ENCODE measurements at regions not wholly inside any gene's neighbourhood (a gene's known extent, or its start where the extent isn't known, plus 50 kb on each side); places are given as distances from the start of the nearest gene placed in this dataset.

DNA sequence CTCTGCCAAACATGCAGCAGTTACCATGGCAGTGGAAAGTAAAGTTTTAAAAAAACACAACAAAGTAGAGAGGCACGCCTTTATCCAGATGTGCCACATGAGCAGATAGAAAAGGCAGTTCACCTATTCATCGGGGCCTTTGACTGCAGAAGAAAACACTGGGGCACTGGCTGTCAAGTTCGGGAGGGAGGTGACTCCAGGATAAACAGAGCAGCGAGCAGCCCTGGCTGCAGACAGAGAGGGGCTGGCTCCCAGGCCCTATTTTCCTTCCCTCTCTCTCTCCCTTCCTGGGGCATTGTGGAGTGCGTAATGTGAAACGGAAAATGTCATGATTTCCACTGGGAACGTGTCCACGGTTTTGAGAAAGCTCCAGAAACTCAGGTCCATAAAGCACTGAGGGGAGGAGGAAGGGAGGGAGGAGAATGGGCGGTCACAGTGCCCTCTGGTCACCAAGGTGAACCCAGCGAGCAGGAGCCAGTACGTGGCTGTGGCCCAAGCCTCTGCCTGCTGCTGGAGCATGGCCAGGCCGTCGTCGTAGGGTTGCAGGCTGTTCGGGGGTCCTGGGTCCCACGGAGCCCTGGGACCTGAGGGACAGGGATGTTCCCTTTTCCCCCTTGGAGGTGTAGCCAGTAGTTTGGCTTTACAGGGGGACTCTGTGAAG lies 114.7 kb upstream of the IRF2BP2 start:
- peak in 2 of 3 donors; percentile 78 to 82 for DNase-seq
- Histone ChIP-seq H3K36me3 (no peaks in the 10 kb centered on the region), H3K4me1 (peaks cover 14 to 70% (median 35%) of the 10 kb centered on the region in 4 donors), H3K27ac (peak overlapping the region; percentile 82 to 96 (median 90)), H3K4me3 (peak overlapping the region in 3 of 4 donors; percentile 12 to 25 (median 24)), H3K9me3 (no peaks in the 10 kb centered on the region), H3K27me3 (no peaks in the 10 kb centered on the region)
- TF ChIP-seq, protein P1, sequence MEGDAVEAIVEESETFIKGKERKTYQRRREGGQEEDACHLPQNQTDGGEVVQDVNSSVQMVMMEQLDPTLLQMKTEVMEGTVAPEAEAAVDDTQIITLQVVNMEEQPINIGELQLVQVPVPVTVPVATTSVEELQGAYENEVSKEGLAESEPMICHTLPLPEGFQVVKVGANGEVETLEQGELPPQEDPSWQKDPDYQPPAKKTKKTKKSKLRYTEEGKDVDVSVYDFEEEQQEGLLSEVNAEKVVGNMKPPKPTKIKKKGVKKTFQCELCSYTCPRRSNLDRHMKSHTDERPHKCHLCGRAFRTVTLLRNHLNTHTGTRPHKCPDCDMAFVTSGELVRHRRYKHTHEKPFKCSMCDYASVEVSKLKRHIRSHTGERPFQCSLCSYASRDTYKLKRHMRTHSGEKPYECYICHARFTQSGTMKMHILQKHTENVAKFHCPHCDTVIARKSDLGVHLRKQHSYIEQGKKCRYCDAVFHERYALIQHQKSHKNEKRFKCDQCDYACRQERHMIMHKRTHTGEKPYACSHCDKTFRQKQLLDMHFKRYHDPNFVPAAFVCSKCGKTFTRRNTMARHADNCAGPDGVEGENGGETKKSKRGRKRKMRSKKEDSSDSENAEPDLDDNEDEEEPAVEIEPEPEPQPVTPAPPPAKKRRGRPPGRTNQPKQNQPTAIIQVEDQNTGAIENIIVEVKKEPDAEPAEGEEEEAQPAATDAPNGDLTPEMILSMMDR (IDR thresholded peaks at IDR 0.05), result peak in 1 of 6 experiments; percentile 6
- peak in 1 of 2 donors; percentile 24 for TF ChIP-seq POLR2A (IDR thresholded peaks at IDR 0.05)

DNA sequence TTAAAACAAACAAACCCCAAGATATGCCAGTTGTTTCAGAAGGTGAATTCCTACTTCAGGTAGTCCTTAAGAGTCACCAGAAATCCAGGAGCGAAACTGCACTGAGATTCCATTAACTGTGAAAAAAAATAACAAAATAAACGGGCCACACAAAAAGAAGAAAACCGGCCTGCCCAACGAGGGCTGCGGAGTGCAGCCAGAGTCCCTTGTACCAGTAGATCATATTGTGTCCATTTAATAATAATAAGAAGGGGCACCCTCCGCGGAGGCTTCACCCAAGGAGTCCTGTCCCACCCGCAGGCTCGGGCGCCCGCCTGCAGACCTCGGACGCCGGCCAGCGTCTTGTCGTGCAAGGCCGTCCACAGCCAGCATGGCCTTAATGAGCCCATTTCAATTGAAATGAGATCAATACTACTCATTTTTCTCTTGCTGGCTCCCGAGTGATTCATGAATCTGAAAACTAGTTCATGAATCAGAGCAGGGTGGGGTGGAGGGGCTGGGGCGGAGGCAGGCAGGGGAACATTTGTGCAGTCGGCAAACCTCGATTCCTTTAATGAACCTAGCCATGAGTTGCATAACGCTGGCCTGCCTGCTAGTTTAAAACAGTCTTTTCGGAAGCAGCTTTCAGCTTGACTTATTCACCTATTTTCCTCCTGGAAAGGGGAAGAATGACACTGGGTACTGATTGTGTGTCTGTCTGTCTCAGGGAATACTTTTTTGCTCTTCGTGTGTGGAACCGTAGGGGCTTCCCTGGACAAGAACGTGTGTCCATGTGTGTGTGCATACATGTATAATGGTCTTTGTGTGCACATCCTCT lies 113.1 kb upstream of the IRF2BP2 start:
- peaks cover 14 to 86% (median 35%) of the 10 kb centered on the region in 4 donors for H3K4me1 ChIP-seq
- H3K27me3 ChIP-seq, result no peaks in the 10 kb centered on the region
- H3K27ac ChIP-seq, result peak overlapping the region; percentile 82 to 96 (median 90)
- H3K9me3 ChIP-seq, result no peaks in the 10 kb centered on the region
- H3K4me3 ChIP-seq, result peak overlapping the region in 2 of 4 donors; percentile 15 to 25
- TF ChIP-seq POLR2A (IDR thresholded peaks at IDR 0.05), result no peak
- TF ChIP-seq, protein P1 (IDR thresholded peaks at IDR 0.05), result peak in 2 of 6 experiments; percentile 8
- DNase-seq, result peak in 1 of 3 donors; percentile 82
- H3K36me3 ChIP-seq, result no peaks in the 10 kb centered on the region

DNA sequence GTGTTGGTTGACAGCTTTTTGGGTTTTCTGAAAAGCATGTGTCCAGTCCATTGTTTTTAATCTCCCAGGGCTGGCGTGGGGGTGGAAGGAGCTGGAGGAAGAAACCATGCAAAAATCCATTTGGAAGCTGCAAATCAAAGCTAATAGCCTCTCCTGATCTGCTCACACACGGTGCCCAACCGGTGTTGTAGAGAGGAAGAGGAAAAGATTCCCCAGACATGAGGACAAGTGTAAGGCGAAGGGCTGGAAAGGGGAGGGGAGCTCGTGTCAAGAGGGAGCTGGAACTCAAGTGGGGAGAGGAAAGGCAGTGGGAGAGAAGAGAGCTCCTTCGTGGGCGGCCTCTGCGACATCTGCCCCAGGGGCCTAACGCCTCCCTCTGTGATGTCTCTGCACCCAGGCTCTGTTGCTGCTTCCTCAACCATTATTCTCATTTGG lies 112.3 kb upstream of the IRF2BP2 start:
- H3K4me1 ChIP-seq, result peaks cover 14 to 91% (median 35%) of the 10 kb centered on the region in 4 donors

DNA sequence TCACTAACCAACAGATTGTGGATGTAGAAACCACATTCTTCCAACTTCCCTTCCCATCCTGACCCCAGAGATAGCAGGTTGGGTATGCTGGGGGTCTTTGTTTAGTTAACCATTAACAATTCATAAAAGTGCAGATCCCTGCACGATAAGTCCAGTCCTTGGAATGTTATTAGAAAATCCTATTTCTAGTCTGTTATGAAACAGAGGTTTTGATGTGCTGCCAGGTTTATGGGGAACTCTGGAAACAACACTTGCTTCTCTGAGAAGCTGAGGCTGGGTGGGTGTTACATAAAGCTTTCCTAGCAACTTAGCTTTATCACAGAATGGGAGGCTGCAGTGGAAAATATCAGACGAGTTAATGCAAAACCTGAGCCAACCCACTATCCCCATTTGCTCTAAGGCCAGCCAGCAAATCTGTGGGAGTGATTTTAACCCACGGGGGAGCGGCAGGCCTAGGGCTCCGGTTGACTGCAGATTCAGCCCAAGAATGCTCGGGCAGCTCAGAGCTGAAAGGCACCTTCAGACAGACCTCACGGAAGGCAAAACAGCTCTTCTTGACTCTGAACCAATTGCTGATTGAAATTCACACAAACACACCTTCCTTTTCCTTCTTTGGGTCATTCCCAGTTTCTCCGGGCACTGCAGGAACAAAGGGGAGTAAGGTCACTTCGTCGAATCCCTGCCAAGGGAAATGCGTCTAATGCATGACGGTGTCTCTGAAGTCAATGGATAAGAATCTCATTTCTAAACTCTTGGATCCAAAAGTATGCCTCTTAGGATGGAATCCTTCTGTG lies 111.7 kb upstream of the IRF2BP2 start:
- H3K9me3 ChIP-seq, result no peaks in the 10 kb centered on the region
- no peak for TF ChIP-seq POLR2A (IDR thresholded peaks at IDR 0.05)
- TF ChIP-seq, protein P1 (IDR thresholded peaks at IDR 0.05), result no peak
- H3K36me3 ChIP-seq, result no peaks in the 10 kb centered on the region
- peaks cover 14 to 91% (median 32%) of the 10 kb centered on the region in 4 donors for H3K4me1 ChIP-seq
- no peak for DNase-seq
- H3K4me3 ChIP-seq, result no peak overlapping the region
- no peaks in the 10 kb centered on the region for H3K27me3 ChIP-seq
- H3K27ac ChIP-seq, result peak overlapping the region; percentile 82 to 96 (median 90)

More for the DNA sequence above, 112.3 kb upstream of the IRF2BP2 start:
- Histone ChIP-seq H3K27me3 (no peaks in the 10 kb centered on the region), H3K9me3 (no peaks in the 10 kb centered on the region), H3K27ac (peak overlapping the region; percentile 82 to 96 (median 90)), H3K36me3 (no peaks in the 10 kb centered on the region), H3K4me3 (no peak overlapping the region)
- TF ChIP-seq, protein P1 (IDR thresholded peaks at IDR 0.05), result no peak
- TF ChIP-seq POLR2A (IDR thresholded peaks at IDR 0.05), result no peak
- DNase-seq, result no peak
